K562 (cell line): ENCODE measurements at regions not wholly inside any gene's neighbourhood (a gene's known extent, or its start where the extent isn't known, plus 50 kb on each side); places are given as distances from the start of the nearest gene placed in this dataset.

Experiments
- ATAC-seq: fragments of 200-7000 bp; cut with Tn5 transposase; 3 replicates; pipeline ENCODE4 v1.9.1; 2020; ENCODE audit warnings: moderate library complexity
- BruUV-seq: library from RNA; stranded (reverse); fragments of 400-500 nt; replicated peaks from 2 replicates; lab custom pipeline; 2021; lab: Mats Ljungman, UMichigan
- CTCF ChIA-PET: fragments of 300-600 bp; formaldehyde crosslinking; extraction: SDS; loops from one replicate; lab custom pipeline; 2021; ENCODE audit warnings: low intra/inter-chr PET ratio; lab: Yijun Ruan, JAX
- POLR2A ChIA-PET: fragments of 300-600, 350-650 bp; sonication (Branson Sonifier 250); formaldehyde crosslinking; extraction: SDS; loops from one replicate; lab custom pipeline; 2021; ENCODE audit warnings: antibody characterized with exemption, inconsistent platforms; lab: Yijun Ruan, JAX
- DNase-seq, 4 experiments: peaks; one replicate each; pipeline versions ENCODE4 v3.0.0 to v3.0.0-alpha.2; 2011 to 2018; ENCODE audit warnings: low spot score in 3 of 4, mixed read lengths in 3 of 4; ENCODE audit errors: extremely low read depth in 1 of 4
- FAIRE-seq: peaks from 2 replicates; lab custom pipeline; 2011; peaks lifted over from hg19 to GRCh38; lab: Jason Lieb, UNC
- H2AFZ ChIP-seq: 2 replicates; pipeline ENCODE4 v1.6.0; 2011; ENCODE audit warnings: low read depth, low read length, control low read depth, inconsistent platforms
- H3K27ac ChIP-seq: fragments of 200-600 bp; 3 replicates; pipeline ENCODE4 v1.8.0; 2011; ENCODE audit warnings: low read depth, mild to moderate bottlenecking, control low read depth, inconsistent platforms, low read length, moderate library complexity, mixed read lengths; ENCODE audit errors: extremely low read depth
- H3K27me3 ChIP-seq, 2 experiments: fragments of 300-600 bp in 1 of 2; 2 replicates in 1 of 2; 3 replicates in 1 of 2; pipeline versions ENCODE4 v1.6.0 to v1.8.0; 2011; ENCODE audit warnings: inconsistent platforms in 2 of 2, low read length in 2 of 2, mild to moderate bottlenecking in 1 of 2, mixed read lengths in 1 of 2, moderate library complexity in 1 of 2; ENCODE audit not compliant: control insufficient read depth in 2 of 2, insufficient read depth in 2 of 2
- H3K36me3 ChIP-seq: fragments of 300-600 bp; 3 replicates; pipeline ENCODE4 v1.8.0; 2011; ENCODE audit warnings: mild to moderate bottlenecking, low read length, inconsistent platforms; ENCODE audit not compliant: control insufficient read depth, insufficient read depth
- H3K4me1 ChIP-seq, 2 experiments: fragments of 200-600 bp in 1 of 2; replicated peaks in 1 of 2; 2 replicates in 1 of 2; 3 replicates in 1 of 2; pipeline versions ENCODE4 v1.5.1 to v1.8.0; 2011; ENCODE audit warnings: inconsistent platforms in 2 of 2, low read length in 2 of 2, mild to moderate bottlenecking in 1 of 2, mixed read lengths in 1 of 2, moderate library complexity in 1 of 2; ENCODE audit not compliant: control insufficient read depth in 2 of 2, insufficient read depth in 2 of 2
- H3K4me2 ChIP-seq: 2 replicates; pipeline ENCODE4 v1.6.1; 2011; ENCODE audit warnings: low read length, control low read depth, inconsistent platforms, mixed read lengths; ENCODE audit not compliant: insufficient read depth
- H3K4me3 ChIP-seq: fragments of 200-600 bp; sonication (generic), shearing (Covaris generic); 2 replicates; pipeline ENCODE4 v1.5.1; 2016; ENCODE audit warnings: control low read depth, inconsistent platforms
- H3K79me2 ChIP-seq: fragments of 200-600 bp; 3 replicates; pipeline ENCODE4 v1.8.0; 2011; ENCODE audit warnings: low read length, inconsistent platforms; ENCODE audit not compliant: control insufficient read depth, insufficient read depth
- H3K9ac ChIP-seq, 2 experiments: 2 replicates each; pipeline versions ENCODE4 v1.6.0 to v1.6.1; 2011; ENCODE audit warnings: low read depth in 2 of 2, low read length in 2 of 2, control low read depth in 1 of 2, inconsistent platforms in 1 of 2, mild to moderate bottlenecking in 1 of 2, mixed read lengths in 1 of 2; ENCODE audit not compliant: insufficient read depth in 1 of 2
- H3K9me1 ChIP-seq: one replicate; pipeline ENCODE4 v1.6.0; 2011; ENCODE audit warnings: inconsistent platforms, mild to moderate bottlenecking, low read length, moderate library complexity; ENCODE audit not compliant: control insufficient read depth, insufficient read depth
- H3K9me3 ChIP-seq: replicated peaks from 2 replicates; pipeline ENCODE4 v1.5.1; 2011; ENCODE audit warnings: low read depth, low read length, inconsistent platforms; ENCODE audit not compliant: control insufficient read depth, insufficient read depth
- H4K20me1 ChIP-seq: replicated peaks from 2 replicates; pipeline ENCODE4 v1.6.1; 2011; ENCODE audit warnings: low read length, inconsistent platforms, mixed read lengths; ENCODE audit not compliant: control insufficient read depth, insufficient read depth
- BMI1 ChIP-seq: fragments of 150-350 bp; IDR thresholded peaks from 2 replicates; pipeline ENCODE4 v1.6.1; 2014; ENCODE audit warnings: low read length
- ETV6 ChIP-seq, 3 experiments: fragments of 150-350 bp in 1 of 3; sonication (generic) in 1 of 3; formaldehyde crosslinking in 1 of 3; IDR thresholded peaks; 2 replicates each; pipeline versions ENCODE4 v1.6.1 to v1.8.0; 2014 to 2022; ENCODE audit warnings: borderline replicate concordance in 2 of 3, low read depth in 2 of 3, antibody characterized with exemption in 1 of 3, low read length in 1 of 3, mild to moderate bottlenecking in 1 of 3, missing genetic modification reagents in 1 of 3
- GTF2A2 ChIP-seq: IDR thresholded peaks from 2 replicates; pipeline ENCODE4 v1.6.1; 2016; ENCODE audit warnings: mild to moderate bottlenecking, missing genetic modification characterization, missing compliant biosample characterization
- IRF1 ChIP-seq: sonication (generic); formaldehyde crosslinking; IDR thresholded peaks from 2 replicates; pipeline ENCODE4 v1.8.0; 2022; ENCODE audit warnings: missing genetic modification reagents, mild to moderate bottlenecking, borderline replicate concordance
- ZNF407 ChIP-seq: fragments of 450-650 bp; IDR thresholded peaks from 2 replicates; pipeline ENCODE4 v1.6.1; 2016; ENCODE audit warnings: low read depth
- whole genome bisulfite sequencing: fragments of 100-300 bp; shearing (Covaris generic); methylation state at CpG from one replicate; pipeline ENCODE4 v1.1.6; 2016; ENCODE audit warnings: low coverage, mixed read lengths; ENCODE audit not compliant: insufficient coverage; ENCODE audit errors: missing lambda C conversion rate; 5-methylcytosine and 5-hydroxymethylcytosine counted together
- in situ Hi-C: fragments of 300-500 bp; cut with MboI; formaldehyde crosslinking; loops from 4 replicates; pipeline ENCODE4 v1.15.0; 2018; ENCODE audit warnings: inconsistent platforms, mixed read lengths
- intact Hi-C: fragments of 100-400 bp; cut with micrococcal nuclease; formaldehyde crosslinking; loops from 2 replicates; pipeline ENCODE4 v1.14.2; 2022
- TF ChIP-seq, protein P1 (sequence below): fragments of 250-450 bp; sonication (Bioruptor Pico); IDR thresholded peaks from 2 replicates; pipeline ENCODE4 v1.8.0; 2022; ENCODE audit warnings: moderate library complexity, mild to moderate bottlenecking, inconsistent platforms

- Histone ChIP-seq H3K9me3 (no peaks in the 10 kb centered on the region), H2AFZ (no peak overlapping the region), H4K20me1 (no peaks in the 10 kb centered on the region), H3K4me3 (no peak overlapping the region), H3K9ac (no peak overlapping the region), H3K36me3 (no peaks in the 10 kb centered on the region), H3K27ac (no peak overlapping the region), H3K4me1 (no peaks in the 10 kb centered on the region), H3K79me2 (no peaks in the 10 kb centered on the region), H3K4me2 (no peak overlapping the region), H3K27me3 (no peaks in the 10 kb centered on the region), H3K9me1 (no peaks in the 10 kb centered on the region)
- DNase-seq (no peak), ATAC-seq (no peak), FAIRE-seq (no peak)
- TF ChIP-seq ZNF407 = no peak
- TF ChIP-seq BMI1 = no peak
- no peak for TF ChIP-seq IRF1 (CRISPR knock-in tag)
- no peak for TF ChIP-seq GTF2A2 (tag)
- no peak for TF ChIP-seq ETV6 (IDR thresholded peaks at IDR 0.05; ENCODE audit: borderline replicate concordance in 1 of 2, low read depth in 2 of 2, low read length in 1 of 2)
- TF ChIP-seq ETV6 (CRISPR knock-in tag; IDR thresholded peaks at IDR 0.05; ENCODE audit: borderline replicate concordance) = no peak
- TF ChIP-seq, protein P1, sequence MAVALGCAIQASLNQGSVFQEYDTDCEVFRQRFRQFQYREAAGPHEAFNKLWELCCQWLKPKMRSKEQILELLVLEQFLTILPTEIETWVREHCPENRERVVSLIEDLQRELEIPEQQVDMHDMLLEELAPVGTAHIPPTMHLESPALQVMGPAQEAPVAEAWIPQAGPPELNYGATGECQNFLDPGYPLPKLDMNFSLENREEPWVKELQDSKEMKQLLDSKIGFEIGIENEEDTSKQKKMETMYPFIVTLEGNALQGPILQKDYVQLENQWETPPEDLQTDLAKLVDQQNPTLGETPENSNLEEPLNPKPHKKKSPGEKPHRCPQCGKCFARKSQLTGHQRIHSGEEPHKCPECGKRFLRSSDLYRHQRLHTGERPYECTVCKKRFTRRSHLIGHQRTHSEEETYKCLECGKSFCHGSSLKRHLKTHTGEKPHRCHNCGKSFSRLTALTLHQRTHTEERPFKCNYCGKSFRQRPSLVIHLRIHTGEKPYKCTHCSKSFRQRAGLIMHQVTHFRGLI (CRISPR knock-in tag) = no peak
- WGBS = 0% methylated on average over 1 of the region's 1 CpG
- intact Hi-C loops (no loop called here), in situ Hi-C loops (no loop called here)
- POLR2A ChIA-PET = interaction anchor here (0.6 kb wide), 1 partner anchor 984 kb away, joined by 3 read pairs; no protein-coding TSS in a partner anchor
- CTCF ChIA-PET = no interaction called here
- no TSS peak for BruUV-seq
Measured at GRCh38 chr5:39671561-39671961, 246.8 kb upstream of the DAB2 start.
